ENCODE measurements at regions not wholly inside any gene's neighbourhood (a gene's known extent, or its start where the extent isn't known, plus 50 kb on each side); places are given as distances from the start of the nearest gene placed in this dataset.

DNA sequence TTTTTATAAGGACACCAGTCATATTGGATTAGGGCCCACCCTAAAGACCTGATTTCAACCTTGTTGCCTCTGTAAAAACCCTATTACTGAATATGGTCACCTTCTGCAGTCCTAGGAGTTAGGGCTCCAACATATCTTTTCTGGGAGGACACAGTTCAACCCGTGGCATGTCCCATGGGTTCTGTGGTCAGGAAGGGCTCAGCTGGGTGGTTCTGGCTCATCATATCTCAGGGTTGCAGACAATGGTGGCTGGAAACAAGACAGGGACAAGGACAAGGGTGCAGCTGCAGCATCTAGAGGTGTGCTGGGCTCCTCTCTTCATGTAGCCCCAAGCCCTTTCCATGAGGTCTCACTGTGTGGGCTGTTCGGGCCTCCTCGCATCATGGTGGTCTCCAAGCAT is 63.1 kb upstream of the FOXF1 start:
- no peak for DNase-seq

GRCh38 chr16:86448306-86448890 is 61.9 kb upstream of the FOXF1 start:
- DNase-seq: no peak

DNA sequence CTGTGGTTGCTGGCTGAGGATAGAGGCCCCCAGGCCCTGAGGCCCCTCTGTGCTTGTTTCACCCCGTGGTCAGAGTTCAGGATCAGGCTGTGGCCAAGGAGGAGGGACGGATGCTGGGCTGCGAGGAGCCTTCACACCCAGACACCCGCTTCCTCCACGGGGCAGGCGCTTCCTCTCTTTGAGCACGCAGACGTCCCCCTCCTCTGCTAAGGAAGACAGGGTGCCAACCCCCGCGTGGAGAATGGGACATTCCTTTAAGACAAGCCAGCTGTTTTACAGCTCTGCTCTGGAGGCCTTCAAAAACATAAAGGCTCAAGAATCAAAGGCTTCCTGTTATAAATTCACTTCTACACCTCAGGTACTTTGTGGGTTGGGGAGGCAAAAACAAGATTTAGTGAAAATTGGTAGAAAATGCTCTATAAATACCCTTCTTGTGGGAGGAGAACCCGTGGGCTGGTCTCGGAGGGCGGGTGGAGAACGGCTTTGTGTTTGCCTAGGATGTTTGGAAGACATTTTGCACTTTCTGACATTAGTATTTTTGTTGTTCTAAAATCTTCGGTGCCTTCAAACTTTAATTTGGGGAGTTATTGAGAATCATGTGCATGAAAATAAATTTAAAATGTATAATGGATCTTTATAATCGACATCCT is 60.8 kb upstream of the FOXF1 start:
- peak; percentile 40 for DNase-seq

GRCh38 chr16:86450691-86451090 is 59.6 kb upstream of the FOXF1 start:
- DNase-seq: no peak

GRCh38 chr16:86452451-86452850 is 57.9 kb upstream of the FOXF1 start:
- DNase-seq: no peak

GRCh38 chr16:86455116-86455515 is 55.2 kb upstream of the FOXF1 start:
- no peak for DNase-seq

DNA sequence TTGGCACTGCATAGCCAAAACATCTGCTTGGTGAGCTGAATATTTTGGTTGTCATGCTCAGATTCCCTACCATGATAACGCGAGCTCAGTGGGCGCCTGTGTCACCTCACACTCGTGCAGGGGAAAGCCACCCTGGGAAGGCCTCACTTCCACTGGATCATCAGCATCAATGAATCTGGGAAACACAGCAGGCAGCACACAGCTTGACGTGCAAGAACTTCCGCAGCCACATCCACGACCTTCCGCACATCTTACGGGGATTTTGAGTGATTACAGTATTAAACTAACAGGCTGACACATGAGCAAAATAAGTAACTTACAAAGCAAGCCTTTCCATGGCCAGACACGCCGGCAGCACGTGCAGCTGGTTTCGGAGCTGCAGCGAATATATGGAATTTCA is 54.7 kb upstream of the FOXF1 start:
- DNase-seq: no peak

- DNase-seq: no peak
These were observed 52.7 kb upstream of the FOXF1 start for GRCh38 chr16:86457501-86458148.

- no peak for DNase-seq
These were observed 52.1 kb upstream of the FOXF1 start for GRCh38 chr16:86458149-86458777.

- DNase-seq: no peak
These were observed 51.1 kb upstream of the FOXF1 start for GRCh38 chr16:86459266-86459665.
